ENCODE measurements at regions not wholly inside any gene's neighbourhood (a gene's known extent, or its start where the extent isn't known, plus 50 kb on each side); places are given as distances from the start of the nearest gene placed in this dataset.

DNA sequence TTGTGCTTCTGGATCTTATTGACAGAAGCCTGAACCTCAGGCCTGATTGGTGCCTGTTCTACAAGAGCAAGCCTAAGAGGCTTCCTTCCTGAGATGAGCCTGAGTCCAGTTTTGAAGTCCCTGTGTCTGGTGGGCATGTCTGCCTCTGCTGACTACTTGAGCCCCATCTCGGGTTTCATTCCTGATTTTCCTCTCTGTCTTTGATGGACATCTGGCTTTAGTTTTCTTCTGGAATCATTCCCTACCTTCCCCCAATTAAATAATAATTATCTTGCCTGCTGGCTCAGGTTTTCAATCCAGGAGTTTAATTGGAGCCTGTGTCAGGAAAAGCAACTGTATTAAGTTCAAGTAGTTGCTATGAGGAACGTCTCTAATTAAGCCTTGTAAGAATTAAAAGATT, 135.5 kb upstream of the MC4R start:
- TF ChIP-seq ATF3 (IDR thresholded peaks at IDR 0.05) (no peak), RAD21 (IDR thresholded peaks at IDR 0.05) (no peak), HNF4A (conservative IDR thresholded peaks at IDR 0.05) (no peak), GABPA (IDR thresholded peaks at IDR 0.05 in 1 of 2, conservative IDR thresholded peaks at IDR 0.05 in 1 of 2) (no peak), REST (IDR thresholded peaks at IDR 0.05) (no peak), HNF4G (IDR thresholded peaks at IDR 0.05) (no peak), ZBTB33 (IDR thresholded peaks at IDR 0.05) (no peak), YY1 (IDR thresholded peaks at IDR 0.05) (no peak), RXRA (IDR thresholded peaks at IDR 0.05) (no peak)
- Histone ChIP-seq H3K36me3 (ENCODE audit: control insufficient read depth in 4 of 4, insufficient read depth in 3 of 4, low read depth in 1 of 4, low read length in 3 of 4) (no peaks in the 10 kb centered on the region), H3K9me3 (ENCODE audit: control insufficient read depth in 4 of 4, low read length in 3 of 4) (no peaks in the 10 kb centered on the region), H3K9ac (ENCODE audit: low read depth in 1 of 2, low read length in 2 of 2) (no peak overlapping the region), H3K4me1 (ENCODE audit: control insufficient read depth in 4 of 4, insufficient read depth in 4 of 4, low read length in 3 of 4) (no peaks in the 10 kb centered on the region), H3K27me3 (ENCODE audit: control insufficient read depth in 4 of 4, insufficient read depth in 4 of 4, low read length in 3 of 4) (no peaks in the 10 kb centered on the region), H3K27ac (ENCODE audit: low read depth in 1 of 2, low read length in 2 of 2) (no peak overlapping the region), H3K4me3 (ENCODE audit: low read depth in 1 of 3, low read length in 3 of 3) (no peak overlapping the region)
- 66% methylated on average over 2 of the region's 2 CpGs for WGBS
- DNase-seq (ENCODE audit: low spot score), result no peak

DNA sequence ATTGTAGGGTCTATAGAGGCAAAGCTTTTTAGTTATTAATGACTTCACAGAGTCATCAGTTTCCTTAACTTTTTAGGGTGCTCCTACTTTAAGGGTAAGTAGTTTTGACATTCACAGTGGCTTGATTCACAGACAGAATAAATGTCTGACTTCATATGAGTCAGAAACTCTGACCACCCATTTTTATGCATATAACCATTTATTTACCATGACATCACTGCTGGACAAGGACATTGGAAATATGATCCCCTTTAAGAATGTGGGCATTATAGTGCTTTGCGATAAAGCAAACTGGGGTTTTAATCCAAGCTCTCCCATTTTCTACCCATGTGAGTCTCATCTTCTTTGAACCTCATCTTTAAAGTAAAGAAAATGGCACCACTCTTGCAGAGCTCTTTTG, 162.0 kb upstream of the MC4R start:
- WGBS, result 97% methylated on average over 1 of the region's 1 CpG
- Histone ChIP-seq H3K9ac (ENCODE audit: low read depth in 1 of 2, low read length in 2 of 2) (no peak overlapping the region), H3K4me1 (ENCODE audit: control insufficient read depth in 4 of 4, insufficient read depth in 4 of 4, low read length in 3 of 4) (no peaks in the 10 kb centered on the region), H3K27ac (ENCODE audit: low read depth in 1 of 2, low read length in 2 of 2) (no peak overlapping the region), H3K27me3 (ENCODE audit: control insufficient read depth in 4 of 4, insufficient read depth in 4 of 4, low read length in 3 of 4) (peaks cover 0 to 4% (median 0%) of the 10 kb centered on the region in 4 donors), H3K36me3 (ENCODE audit: control insufficient read depth in 4 of 4, insufficient read depth in 3 of 4, low read depth in 1 of 4, low read length in 3 of 4) (no peaks in the 10 kb centered on the region), H3K9me3 (ENCODE audit: control insufficient read depth in 4 of 4, low read length in 3 of 4) (no peaks in the 10 kb centered on the region), H3K4me3 (ENCODE audit: low read depth in 1 of 3, low read length in 3 of 3) (no peak overlapping the region)
- no peak for DNase-seq (ENCODE audit: low spot score)
- TF ChIP-seq FOXA1 (IDR thresholded peaks at IDR 0.05) (no peak), NR2F2 (IDR thresholded peaks at IDR 0.05) (no peak), YY1 (IDR thresholded peaks at IDR 0.05) (no peak), FOXA2 (IDR thresholded peaks at IDR 0.05) (no peak), RXRA (IDR thresholded peaks at IDR 0.05) (no peak), REST (IDR thresholded peaks at IDR 0.05) (no peak), ZBTB33 (IDR thresholded peaks at IDR 0.05) (no peak)
